Germinal center (tissue), 1 donor: ENCODE measurements at regions not wholly inside any gene's neighbourhood (a gene's known extent, or its start where the extent isn't known, plus 50 kb on each side); places are given as distances from the start of the nearest gene placed in this dataset.
A peak's percentile ranks its signal among the peaks of the same experiment; 100 is the strongest.
"Not testable (repeated sequence)": the region's sequence is repeated elsewhere in the genome, so short reads cannot be mapped to it uniquely, and the experiment has no call there.

Experiments
- DNase-seq: peaks from one replicate; pipeline ENCODE4 v3.0.0; 2012; ENCODE audit warnings: mixed read lengths, low spot score

GRCh38 chr10:109809954-109810353, 113.4 kb downstream of the XPNPEP1 start:
- not testable (repeated sequence) for DNase-seq

- DNase-seq = not testable (repeated sequence)
Measured at GRCh38 chr10:109801191-109801590, 122.1 kb downstream of the XPNPEP1 start.

GRCh38 chr10:109790647-109791046, 132.7 kb downstream of the XPNPEP1 start:
- no peak for DNase-seq

GRCh38 chr10:109784236-109784635, 139.1 kb downstream of the XPNPEP1 start:
- no peak for DNase-seq

GRCh38 chr10:109783286-109783685, 140.0 kb downstream of the XPNPEP1 start:
- no peak for DNase-seq

- DNase-seq = no peak
Measured at GRCh38 chr10:109780997-109781396, 142.3 kb downstream of the XPNPEP1 start.

GRCh38 chr10:109778993-109779392, 144.3 kb downstream of the XPNPEP1 start:
- no peak for DNase-seq

GRCh38 chr10:109774121-109774440, 149.2 kb downstream of the XPNPEP1 start:
- no peak for DNase-seq

GRCh38 chr10:109773288-109774120, 149.8 kb downstream of the XPNPEP1 start:
- DNase-seq = peak; percentile 14

GRCh38 chr10:109770663-109771062, 152.6 kb downstream of the XPNPEP1 start:
- DNase-seq = no peak

- DNase-seq = no peak
Measured at GRCh38 chr10:109769966-109770365, 153.3 kb downstream of the XPNPEP1 start.

GRCh38 chr10:109765838-109766237, 157.5 kb downstream of the XPNPEP1 start:
- no peak for DNase-seq

- no peak for DNase-seq
Measured at GRCh38 chr10:109762555-109762954, 160.8 kb downstream of the XPNPEP1 start.

- DNase-seq = not testable (repeated sequence)
Measured at GRCh38 chr10:109757670-109758069, 165.6 kb downstream of the XPNPEP1 start.

- no peak for DNase-seq
Measured at GRCh38 chr10:109746861-109747260, 176.4 kb downstream of the XPNPEP1 start.

- no peak for DNase-seq
Measured at GRCh38 chr10:109744020-109744419, 179.3 kb downstream of the XPNPEP1 start.

- no peak for DNase-seq
Measured at GRCh38 chr10:109743574-109743973, 179.7 kb downstream of the XPNPEP1 start.

- DNase-seq = no peak
Measured at GRCh38 chr10:109743146-109743545, 180.2 kb downstream of the XPNPEP1 start.

- DNase-seq = no peak
Measured at GRCh38 chr10:109741712-109742111, 181.6 kb downstream of the XPNPEP1 start.

GRCh38 chr10:109740436-109740835, 182.9 kb downstream of the XPNPEP1 start:
- DNase-seq = no peak

- DNase-seq = no peak
Measured at GRCh38 chr10:109737626-109738025, 185.7 kb downstream of the XPNPEP1 start.

GRCh38 chr10:109737009-109737408, 186.3 kb downstream of the XPNPEP1 start:
- DNase-seq = no peak

- DNase-seq = no peak
Measured at GRCh38 chr10:109735776-109736175, 187.5 kb downstream of the XPNPEP1 start.
